ENCODE measurements at regions not wholly inside any gene's neighbourhood (a gene's known extent, or its start where the extent isn't known, plus 50 kb on each side); places are given as distances from the start of the nearest gene placed in this dataset.

DNA sequence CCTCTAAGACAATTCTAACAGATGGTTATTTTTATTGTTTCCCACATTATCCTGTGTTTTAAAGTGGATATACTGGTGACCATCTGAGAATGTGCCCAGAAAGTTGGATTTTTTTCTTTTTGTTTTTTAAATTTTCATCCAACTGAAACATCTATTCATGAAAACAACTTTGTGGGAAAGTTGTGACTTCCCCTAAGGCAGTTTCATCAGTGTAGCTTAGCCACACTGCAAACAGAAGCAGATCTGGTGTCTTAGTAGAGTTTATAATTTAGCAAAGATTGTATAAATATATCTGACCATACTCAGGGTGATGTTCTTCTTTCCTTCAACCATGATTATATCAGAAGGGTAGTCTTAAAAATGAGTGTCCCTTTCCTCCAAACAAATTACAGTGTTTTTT is 1241.3 kb downstream of the MAT2B start:
- no peak for DNase-seq

DNA sequence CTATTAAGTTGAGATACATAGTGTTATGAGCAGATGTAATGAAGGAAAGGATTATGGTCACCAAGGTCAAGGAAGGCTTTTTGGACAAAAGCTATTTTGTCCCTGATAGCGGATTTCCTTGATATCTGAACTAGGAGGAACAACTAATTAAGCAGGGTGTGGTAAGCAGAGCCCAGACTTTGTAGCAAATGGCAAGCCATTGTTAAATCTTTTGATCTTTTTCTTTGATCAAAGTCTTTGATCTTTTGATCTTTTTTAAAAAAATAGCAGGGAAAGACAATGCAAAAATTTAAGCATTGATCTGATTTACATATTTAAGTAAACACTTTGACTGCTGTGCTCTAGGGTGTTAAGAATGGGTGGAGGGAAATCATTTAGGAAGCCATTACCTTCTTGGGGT is 1242.0 kb downstream of the MAT2B start:
- no peak for DNase-seq

DNA sequence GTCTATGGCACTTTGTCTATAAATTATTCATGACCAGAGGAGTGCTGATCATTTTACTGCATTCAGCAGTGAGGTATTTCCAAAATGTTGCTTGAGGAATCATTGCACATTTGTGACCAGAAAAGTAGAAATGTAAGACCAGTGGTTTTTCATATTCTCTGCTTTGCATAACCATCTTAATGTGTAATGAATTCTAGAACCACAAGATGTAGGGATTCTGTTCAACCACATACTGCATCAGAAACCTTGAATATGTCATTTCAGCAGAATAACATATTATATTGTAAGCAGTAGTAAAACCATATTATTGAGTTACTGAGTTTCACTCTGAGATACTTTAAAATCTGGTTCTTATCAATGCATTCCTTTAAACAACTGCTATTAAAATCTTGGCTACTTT is 1243.4 kb downstream of the MAT2B start:
- no peak for DNase-seq

GRCh38 chr5:164753434-164753833 is 1248.0 kb downstream of the MAT2B start:
- no peak for DNase-seq

DNA sequence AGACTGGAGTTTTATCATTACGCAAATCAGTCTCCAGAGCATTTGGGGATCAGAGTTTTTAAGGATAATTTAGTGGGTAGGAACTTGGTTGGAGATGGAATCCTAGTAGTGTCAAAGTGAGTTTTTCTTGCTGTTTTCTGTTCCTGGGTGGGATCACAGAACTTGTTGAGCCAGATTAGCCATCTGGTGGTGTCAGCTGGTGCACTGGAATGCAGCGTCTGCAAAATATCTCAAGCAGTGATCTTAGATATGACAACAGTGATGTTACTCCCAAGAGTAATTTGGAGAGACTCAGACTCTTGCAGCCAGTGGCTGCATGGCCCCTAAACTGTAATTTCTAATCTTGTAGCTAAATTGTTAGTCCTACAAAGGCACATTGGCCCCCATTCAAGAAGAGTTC is 1257.8 kb downstream of the MAT2B start:
- DNase-seq: no peak

GRCh38 chr5:164772122-164772521 is 1266.7 kb downstream of the MAT2B start:
- DNase-seq: no peak

GRCh38 chr5:164784230-164784629 is 1278.8 kb downstream of the MAT2B start:
- no peak for DNase-seq

DNA sequence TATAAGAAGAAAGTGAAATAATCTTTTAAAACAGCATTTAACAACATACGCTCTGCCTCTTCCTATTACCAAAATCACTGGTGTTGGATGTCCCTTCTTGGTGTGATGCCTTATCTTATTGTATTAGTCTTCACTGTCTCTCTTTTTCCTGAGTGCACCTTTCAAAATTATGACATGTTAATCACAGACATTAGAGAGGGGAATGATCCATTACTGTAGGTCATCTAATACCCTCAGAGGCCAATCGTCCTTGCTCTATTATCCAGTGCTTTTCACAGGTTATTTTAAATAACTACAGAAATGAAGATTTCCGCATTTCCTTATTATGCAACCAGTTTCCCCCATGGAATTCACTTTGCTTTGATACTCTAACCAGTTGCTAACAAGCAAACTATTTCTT is 1292.7 kb downstream of the MAT2B start:
- DNase-seq: no peak

DNA sequence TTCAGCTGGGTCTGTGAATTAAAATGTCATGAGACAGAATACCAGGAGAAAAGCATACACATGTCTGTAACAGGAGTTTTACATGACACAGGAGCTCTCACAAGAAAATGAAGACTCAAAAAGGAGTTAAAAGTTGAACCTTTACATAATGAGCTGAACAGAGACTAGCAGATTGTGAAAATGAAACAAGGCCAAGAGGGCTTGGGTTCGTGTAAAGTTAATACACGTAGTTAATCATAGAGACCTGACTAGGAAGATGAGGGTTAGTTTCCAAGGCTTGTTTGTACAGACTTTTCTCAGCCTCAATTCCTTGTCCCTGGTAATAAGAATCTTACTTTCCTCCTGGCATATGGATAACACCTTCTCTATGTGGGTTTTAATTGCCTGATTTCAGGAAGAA is 1294.0 kb downstream of the MAT2B start:
- no peak for DNase-seq

DNA sequence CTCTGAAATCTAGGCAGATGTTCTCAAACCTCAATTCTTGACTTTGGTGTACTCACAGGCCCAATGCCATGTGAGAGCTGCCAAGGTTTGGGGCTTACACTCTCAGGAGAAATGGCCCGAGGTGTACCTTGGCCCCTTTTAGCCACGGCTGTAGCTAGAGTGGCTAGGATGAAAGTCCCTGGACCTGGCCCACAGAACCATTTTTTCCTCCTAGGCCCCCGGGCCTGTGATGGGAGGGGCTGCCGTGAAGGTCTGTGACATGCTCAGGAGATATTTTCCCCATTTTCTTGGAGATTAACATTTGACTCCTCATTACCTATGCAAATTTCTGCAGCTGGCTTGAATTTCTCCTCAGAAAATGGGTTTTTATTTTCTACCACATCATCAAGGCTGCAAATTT is 1296.5 kb downstream of the MAT2B start:
- DNase-seq: no peak

DNA sequence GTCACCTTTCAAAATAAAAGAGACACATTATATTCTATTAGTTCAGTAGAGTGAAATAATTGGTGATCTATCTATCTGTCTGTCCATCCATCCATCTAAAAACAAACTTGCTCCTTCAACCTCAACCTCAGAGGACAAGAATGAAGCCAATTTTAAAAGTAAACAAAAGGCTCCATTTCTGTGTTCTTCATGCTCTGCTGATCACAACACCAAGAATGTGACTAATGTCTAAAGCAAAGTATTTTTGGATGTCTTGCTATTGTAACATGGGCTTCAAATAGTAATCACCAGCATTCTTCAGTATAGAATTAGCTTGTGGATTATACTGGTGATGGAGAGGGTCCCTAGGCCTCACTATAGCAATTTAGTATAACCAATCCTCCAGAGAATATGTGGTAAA is 1304.4 kb downstream of the MAT2B start:
- no peak for DNase-seq

GRCh38 chr5:164818445-164818844 is 1313.0 kb downstream of the MAT2B start:
- DNase-seq: no peak

DNA sequence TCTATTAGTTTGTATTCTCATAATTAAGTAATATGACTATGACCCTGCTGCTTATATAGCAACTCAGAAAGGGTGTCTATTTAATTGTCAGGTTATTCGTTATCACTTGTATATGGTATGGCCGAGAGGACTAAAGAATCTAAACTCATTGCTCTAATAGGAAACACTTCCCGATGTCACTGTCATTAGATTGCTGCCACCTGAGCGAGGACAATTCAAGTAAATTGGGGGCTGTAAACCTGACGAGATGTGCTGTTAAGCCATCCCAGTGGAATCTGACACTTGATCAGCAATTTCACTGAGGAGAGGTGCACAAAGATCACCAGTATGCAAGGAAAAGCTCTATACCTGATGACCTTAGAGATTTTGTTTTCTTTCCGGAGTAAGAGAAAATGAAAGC is 1319.3 kb downstream of the MAT2B start:
- no peak for DNase-seq

DNA sequence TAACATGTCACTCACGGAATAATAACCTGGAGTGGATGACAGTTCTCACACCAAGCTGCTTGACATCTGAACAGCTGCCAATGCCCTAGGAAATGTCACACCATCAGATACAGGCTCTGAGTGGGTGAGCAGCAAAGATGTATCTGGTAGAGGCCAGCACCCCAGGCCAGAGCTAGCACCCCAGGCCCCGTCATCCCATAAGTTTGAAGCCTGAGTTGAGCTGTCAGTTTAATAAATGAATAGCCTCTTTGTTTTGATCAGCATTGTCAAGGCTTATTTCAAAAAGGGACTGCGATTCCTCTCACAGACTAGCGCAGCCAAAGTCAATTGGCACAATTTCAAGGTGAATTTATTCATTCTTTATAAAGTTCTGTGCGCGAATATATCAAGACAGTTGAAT is 1327.1 kb downstream of the MAT2B start:
- no peak for DNase-seq

DNA sequence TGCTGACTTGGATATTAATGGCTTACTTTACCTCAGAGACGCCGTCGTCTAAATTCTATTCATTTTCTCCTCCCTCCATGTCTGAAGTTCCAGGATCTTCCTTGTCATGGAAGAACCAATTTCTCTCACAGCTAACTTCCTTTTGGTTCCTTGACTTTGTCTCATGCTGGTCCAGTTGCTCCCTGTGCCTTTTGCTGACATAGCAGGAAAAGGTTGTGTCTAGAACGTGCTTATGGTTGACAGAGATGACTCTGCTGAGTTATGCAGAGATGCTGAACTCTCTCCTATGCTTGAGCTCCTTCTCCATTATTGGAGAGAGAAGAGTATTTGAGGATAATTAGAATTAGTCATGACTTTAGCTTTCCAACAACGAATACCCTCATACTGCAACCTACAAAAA is 1338.9 kb downstream of the MAT2B start:
- no peak for DNase-seq

DNA sequence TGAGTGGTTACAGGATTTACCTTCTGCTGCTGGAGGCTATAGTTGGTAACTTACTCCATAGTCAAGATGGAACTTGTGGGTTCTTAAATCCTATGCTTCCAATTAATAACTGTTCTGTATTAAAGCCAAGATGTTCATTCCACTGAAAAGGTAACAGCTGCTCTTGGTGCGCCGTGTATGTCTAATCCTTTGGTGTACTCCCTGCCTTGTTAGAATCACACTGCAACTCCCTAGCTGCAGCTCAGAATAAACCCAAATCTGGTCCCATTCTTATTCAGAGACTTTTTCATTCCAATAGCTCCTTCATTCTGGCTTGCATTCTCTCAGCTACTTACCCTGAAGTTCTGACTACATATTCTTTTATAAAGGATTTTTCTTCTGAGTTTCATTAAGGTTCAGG is 1355.5 kb downstream of the MAT2B start:
- no peak for DNase-seq

DNA sequence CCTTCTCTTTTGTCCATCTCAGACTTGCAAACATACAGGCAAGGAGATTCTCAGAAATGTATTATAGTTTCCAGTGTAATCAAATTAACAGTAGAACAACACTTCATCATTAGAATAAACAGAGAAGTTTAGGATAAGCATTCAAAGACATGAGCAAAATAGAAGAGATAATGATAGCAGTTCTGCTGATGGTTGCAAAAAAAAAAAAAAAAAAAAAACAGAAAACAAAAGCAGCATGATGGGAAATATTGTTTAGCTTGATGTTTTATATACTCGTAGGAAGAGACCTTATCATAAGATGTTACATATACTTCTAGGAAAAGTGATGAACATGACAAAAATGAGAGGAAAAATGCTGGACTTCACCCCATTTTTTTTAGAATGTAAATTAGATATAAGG is 1356.2 kb downstream of the MAT2B start:
- DNase-seq: no peak

DNA sequence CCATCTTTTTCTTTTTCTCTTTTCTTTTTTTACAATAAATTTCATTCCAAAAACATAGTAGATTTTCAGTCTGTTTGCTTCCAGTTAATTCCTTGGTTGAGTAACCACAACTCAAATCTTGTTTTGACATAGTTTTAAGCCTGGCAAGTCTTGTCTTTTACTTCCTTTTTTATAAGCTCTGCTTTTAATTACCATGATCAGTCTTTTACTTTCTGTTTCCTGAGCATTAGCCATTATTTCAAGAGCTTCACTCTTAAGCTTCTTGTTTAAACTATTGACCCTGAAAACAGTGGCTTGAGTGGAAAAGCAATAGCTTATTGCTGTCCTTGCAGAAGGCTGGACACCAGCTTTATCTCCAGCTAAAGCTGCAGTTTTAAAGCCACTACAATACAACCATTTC is 1363.3 kb downstream of the MAT2B start:
- DNase-seq: no peak

- no peak for DNase-seq
Observed at GRCh38 chr5:164869325-164869724, 1363.9 kb downstream of the MAT2B start.

GRCh38 chr5:164876793-164877192 is 1371.4 kb downstream of the MAT2B start:
- no peak for DNase-seq

- DNase-seq: no peak
Observed at GRCh38 chr5:164881442-164881841, 1376.0 kb downstream of the MAT2B start.

DNA sequence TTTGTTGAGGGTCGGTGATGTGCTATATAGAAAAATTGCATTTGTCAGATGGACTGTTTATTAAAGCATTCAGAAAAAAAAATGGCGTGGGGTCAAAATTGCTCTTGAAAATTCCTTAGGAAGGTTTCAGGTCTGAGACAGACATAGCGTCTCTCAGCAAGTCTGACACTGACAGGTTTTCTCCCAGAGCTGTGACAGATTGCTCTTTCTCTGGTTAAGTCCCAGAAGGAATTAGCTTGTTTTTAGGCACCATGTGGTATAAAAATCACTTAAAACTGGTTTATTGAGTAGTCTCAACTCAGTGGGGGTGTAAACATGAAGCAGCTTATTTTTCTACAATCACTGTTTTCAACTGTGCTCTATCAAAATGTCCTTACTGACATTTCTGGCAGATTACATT is 1379.8 kb downstream of the MAT2B start:
- no peak for DNase-seq

- no peak for DNase-seq
Observed at GRCh38 chr5:164893071-164893470, 1387.7 kb downstream of the MAT2B start.

DNA sequence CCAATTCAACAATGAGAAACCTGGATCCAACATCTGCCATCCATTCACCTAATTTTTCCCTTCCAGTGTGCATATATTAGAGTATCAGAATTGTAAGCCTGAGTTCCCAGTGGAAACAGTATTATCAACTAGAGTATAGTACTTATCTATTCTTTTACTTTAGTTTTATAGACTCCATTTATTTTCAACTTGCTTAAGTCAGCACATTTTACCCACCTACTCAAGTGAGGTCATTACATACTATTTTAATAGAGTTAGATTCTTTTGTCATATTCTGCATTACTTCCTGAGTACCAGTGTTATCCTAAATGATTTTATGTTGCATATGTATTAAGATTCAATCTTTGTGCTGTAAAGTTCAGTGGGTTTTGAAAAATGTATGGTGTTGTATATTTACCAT is 1393.3 kb downstream of the MAT2B start:
- DNase-seq: no peak

DNA sequence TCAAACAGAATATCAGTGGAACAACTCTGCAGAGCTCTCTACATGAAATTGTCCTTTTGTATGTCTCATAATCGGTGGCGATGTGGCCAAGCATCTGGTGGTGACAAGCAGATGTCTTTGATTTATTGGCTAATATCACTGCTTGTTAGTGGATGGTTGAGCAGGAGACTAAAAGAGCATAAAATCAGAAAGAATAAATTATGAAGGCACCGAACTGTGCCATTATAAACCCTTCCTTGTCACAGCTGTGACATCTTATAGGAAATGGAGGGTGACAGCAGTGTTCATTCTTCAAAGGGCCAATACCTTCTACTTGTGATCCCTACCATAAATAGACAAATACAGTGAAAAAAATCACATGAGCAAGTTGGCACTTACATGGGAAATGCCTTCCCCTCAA is 1404.3 kb downstream of the MAT2B start:
- no peak for DNase-seq

DNA sequence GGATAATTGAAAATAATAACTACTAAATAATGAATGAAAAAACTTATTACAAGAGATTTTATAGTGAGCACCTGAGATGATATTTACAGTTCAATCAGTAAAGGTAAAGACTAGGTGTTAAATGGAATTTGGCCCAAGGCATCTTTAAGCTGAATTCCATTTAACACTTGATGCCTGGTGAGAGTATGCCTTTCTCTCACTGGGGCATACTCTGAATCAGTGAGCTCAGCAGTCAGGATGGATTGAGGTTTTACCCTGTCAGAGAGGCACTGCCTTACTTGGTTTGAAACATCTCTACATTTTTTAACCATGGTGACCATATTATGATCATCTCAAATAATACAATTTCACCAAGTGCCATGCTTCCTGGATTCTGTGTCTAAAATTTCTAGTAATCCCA is 1416.3 kb downstream of the MAT2B start:
- no peak for DNase-seq
